ENCODE measurements at regions not wholly inside any gene's neighbourhood (a gene's known extent, or its start where the extent isn't known, plus 50 kb on each side); places are given as distances from the start of the nearest gene placed in this dataset.
A peak's percentile ranks its signal among the peaks of the same experiment; 100 is the strongest.

- TF ChIP-seq CTCF (IDR thresholded peaks at IDR 0.05) (no peak), POLR2AphosphoS5 (IDR thresholded peaks at IDR 0.05) (no peak), EP300 (IDR thresholded peaks at IDR 0.05) (no peak), POLR2A (IDR thresholded peaks at IDR 0.05) (no peak)
- H3K4me3 ChIP-seq = no peak overlapping the region
- DNase-seq = peak in 1 of 2 donors; percentile 68
- H3K27ac ChIP-seq = no peak overlapping the region
- H3K9me3 ChIP-seq = no peaks in the 10 kb centered on the region
- H3K36me3 ChIP-seq = no peaks in the 10 kb centered on the region
- H3K27me3 ChIP-seq = no peaks in the 10 kb centered on the region
- H3K4me1 ChIP-seq = no peaks in the 10 kb centered on the region
- 82% methylated on average over 28 of the region's 35 CpGs; no CpG with 5 or more reads in 1 of the 2 donors for WGBS, 2 donors
- peak in 1 of 2 donors; percentile 57 for ATAC-seq (ENCODE audit: low FRiP score in 2 of 2)
Measured at GRCh38 chr11:81744336-81745116, 989.1 kb downstream of the FAM181B start.

- Histone ChIP-seq H3K4me3 (no peak overlapping the region), H3K9me3 (peaks cover 0 to 4% (median 2%) of the 10 kb centered on the region in 4 donors), H3K27ac (no peak overlapping the region), H3K4me1 (no peaks in the 10 kb centered on the region), H3K27me3 (no peaks in the 10 kb centered on the region), H3K36me3 (no peaks in the 10 kb centered on the region)
- WGBS, 2 donors = 66 to 67% methylated on average over 3 of the region's 3 CpGs
- TF ChIP-seq EP300 (IDR thresholded peaks at IDR 0.05) = no peak
- no peak for DNase-seq
- no peak for ATAC-seq (ENCODE audit: low FRiP score in 2 of 2)
Measured at GRCh38 chr11:81725701-81726100, 1008.0 kb downstream of the FAM181B start.

DNA sequence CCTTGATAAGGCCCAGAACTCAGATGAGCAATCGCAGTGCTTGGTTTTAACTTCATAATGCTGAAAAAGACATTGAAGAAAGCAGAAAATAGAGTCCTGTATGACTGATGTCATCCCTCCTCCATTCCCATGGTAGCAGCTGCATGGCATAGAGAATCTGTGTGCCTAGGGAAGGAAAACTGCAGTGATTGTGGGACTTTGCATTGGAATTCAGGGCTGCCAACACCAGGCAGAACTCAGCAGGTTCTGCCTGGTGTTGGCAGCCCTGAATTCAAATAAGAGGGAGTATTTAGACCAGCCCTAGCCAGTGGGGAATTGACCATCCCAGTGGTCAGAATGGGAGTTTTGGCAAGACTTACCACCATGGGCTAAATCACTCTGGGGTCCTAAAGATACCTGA lies 1016.0 kb downstream of the FAM181B start:
- no peaks in the 10 kb centered on the region for H3K27me3 ChIP-seq
- ATAC-seq (ENCODE audit: low FRiP score in 2 of 2) (no peak), DNase-seq (no peak)
- H3K27ac ChIP-seq = no peak overlapping the region
- no peaks in the 10 kb centered on the region for H3K4me1 ChIP-seq
- H3K9me3 ChIP-seq = no peaks in the 10 kb centered on the region
- H3K4me3 ChIP-seq = no peak overlapping the region
- H3K36me3 ChIP-seq = no peaks in the 10 kb centered on the region
- 87% methylated on average over 1 of the region's 1 CpG for WGBS, 2 donors
- TF ChIP-seq POLR2AphosphoS5 (IDR thresholded peaks at IDR 0.05) = no peak
- no peak for TF ChIP-seq CTCF (IDR thresholded peaks at IDR 0.05)
- no peak for TF ChIP-seq EP300 (IDR thresholded peaks at IDR 0.05)
- no peak for TF ChIP-seq POLR2A (IDR thresholded peaks at IDR 0.05)

DNA sequence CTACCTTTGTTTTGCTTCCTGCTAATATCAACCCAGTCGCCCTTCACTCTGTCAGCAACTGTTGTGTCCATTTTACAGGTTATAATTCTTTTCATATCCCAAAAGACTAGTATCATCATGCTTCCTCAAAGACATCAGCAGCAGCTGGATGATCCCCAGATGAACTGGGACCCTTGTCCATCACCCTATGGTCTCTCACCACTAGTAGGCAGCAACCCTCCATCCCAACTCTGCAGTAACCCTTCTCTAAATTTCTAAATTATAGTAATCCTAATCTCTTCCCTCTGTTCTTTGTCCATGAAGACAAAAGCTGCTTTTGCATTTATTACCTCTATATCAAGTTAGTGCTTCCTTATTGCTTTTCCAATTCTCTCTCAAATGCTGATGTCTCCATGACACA lies 1025.8 kb downstream of the FAM181B start:
- Histone ChIP-seq H3K36me3 (no peaks in the 10 kb centered on the region), H3K4me1 (no peaks in the 10 kb centered on the region), H3K9me3 (no peaks in the 10 kb centered on the region), H3K4me3 (no peak overlapping the region), H3K27me3 (no peaks in the 10 kb centered on the region), H3K27ac (no peak overlapping the region)
- ATAC-seq (ENCODE audit: low FRiP score in 2 of 2) (no peak), DNase-seq (no peak)
- WGBS, 2 donors = 46 to 63% methylated on average over 1 of the region's 1 CpG
- TF ChIP-seq EP300 (IDR thresholded peaks at IDR 0.05) (no peak), POLR2AphosphoS5 (IDR thresholded peaks at IDR 0.05) (no peak), POLR2A (IDR thresholded peaks at IDR 0.05) (no peak), CTCF (IDR thresholded peaks at IDR 0.05) (no peak)

GRCh38 chr11:81705283-81705682 lies 1028.4 kb downstream of the FAM181B start:
- no peak for ATAC-seq (ENCODE audit: low FRiP score in 2 of 2)
- WGBS, 2 donors = 21 to 39% methylated on average over 2 to 3 of the region's 3 CpGs
- H3K9me3 ChIP-seq = peaks cover 0 to 8% (median 0%) of the 10 kb centered on the region in 4 donors
- no peak overlapping the region for H3K27ac ChIP-seq
- TF ChIP-seq EP300 (IDR thresholded peaks at IDR 0.05) (no peak), POLR2A (IDR thresholded peaks at IDR 0.05) (no peak), POLR2AphosphoS5 (IDR thresholded peaks at IDR 0.05) (no peak), CTCF (IDR thresholded peaks at IDR 0.05) (no peak)
- no peaks in the 10 kb centered on the region for H3K27me3 ChIP-seq
- DNase-seq = no peak
- H3K36me3 ChIP-seq = no peaks in the 10 kb centered on the region
- no peaks in the 10 kb centered on the region for H3K4me1 ChIP-seq
- no peak overlapping the region for H3K4me3 ChIP-seq
